NCI-H82 (cell line): ENCODE measurements at regions not wholly inside any gene's neighbourhood (a gene's known extent, or its start where the extent isn't known, plus 50 kb on each side); places are given as distances from the start of the nearest gene placed in this dataset.

Source experiments
- DNase-seq: peaks from one replicate; lab custom pipeline; 2025; lab: John Stamatoyannopoulos, UW

GRCh38 chr2:100766256-100766655 lies 53.7 kb upstream of the NPAS2 start:
- DNase-seq = no peak

- DNase-seq = no peak
Observed at GRCh38 chr2:100766806-100767205, 53.1 kb upstream of the NPAS2 start.

- no peak for DNase-seq
Observed at GRCh38 chr2:100767224-100767653, 52.7 kb upstream of the NPAS2 start.

GRCh38 chr2:100767810-100768806 lies 51.8 kb upstream of the NPAS2 start:
- no peak for DNase-seq
